ENCODE measurements at regions not wholly inside any gene's neighbourhood (a gene's known extent, or its start where the extent isn't known, plus 50 kb on each side); places are given as distances from the start of the nearest gene placed in this dataset.

DNA sequence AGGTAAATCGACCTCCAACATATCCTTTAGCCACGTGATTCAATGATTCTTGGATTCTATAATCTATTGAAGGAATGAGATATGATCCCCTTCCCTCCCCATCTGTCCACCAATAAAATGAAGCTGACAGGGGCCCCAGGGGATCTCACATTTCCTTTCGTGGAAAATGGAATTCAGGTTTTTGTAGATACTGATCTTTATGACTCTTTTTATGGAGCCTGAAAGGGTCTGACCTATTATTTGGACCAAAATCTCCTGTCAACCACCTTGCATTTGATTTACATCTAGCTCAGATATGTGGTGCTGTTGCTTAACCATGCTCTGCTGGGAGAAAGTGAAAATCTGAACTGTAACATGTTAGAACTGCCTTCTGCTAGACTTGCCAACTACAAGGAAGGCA lies 234.0 kb upstream of the CXCL12 start:
- no peak for DNase-seq (ENCODE audit: low spot score)
- TF ChIP-seq, protein P1, sequence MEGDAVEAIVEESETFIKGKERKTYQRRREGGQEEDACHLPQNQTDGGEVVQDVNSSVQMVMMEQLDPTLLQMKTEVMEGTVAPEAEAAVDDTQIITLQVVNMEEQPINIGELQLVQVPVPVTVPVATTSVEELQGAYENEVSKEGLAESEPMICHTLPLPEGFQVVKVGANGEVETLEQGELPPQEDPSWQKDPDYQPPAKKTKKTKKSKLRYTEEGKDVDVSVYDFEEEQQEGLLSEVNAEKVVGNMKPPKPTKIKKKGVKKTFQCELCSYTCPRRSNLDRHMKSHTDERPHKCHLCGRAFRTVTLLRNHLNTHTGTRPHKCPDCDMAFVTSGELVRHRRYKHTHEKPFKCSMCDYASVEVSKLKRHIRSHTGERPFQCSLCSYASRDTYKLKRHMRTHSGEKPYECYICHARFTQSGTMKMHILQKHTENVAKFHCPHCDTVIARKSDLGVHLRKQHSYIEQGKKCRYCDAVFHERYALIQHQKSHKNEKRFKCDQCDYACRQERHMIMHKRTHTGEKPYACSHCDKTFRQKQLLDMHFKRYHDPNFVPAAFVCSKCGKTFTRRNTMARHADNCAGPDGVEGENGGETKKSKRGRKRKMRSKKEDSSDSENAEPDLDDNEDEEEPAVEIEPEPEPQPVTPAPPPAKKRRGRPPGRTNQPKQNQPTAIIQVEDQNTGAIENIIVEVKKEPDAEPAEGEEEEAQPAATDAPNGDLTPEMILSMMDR (IDR thresholded peaks at IDR 0.05; ENCODE audit: extremely low read depth, missing control alignments) = no peak

DNA sequence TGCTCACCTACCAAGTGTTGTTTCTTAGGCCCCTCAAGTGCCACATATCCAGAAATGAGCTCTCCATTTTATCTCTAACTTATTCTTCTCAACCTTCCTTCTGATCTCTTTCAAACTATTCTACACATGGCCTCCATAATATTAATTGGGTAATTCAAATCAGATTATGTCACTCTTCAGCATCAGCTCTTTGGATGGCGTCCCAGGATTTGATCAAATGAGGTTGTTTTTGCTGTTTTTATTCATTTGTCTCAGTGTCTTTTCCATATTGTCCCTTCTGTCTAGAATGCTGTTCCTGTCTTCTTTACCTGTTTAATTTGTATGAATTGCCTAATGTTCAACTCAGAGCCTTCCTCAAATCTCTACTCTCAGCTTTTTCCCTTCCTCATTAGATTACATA lies 234.6 kb upstream of the CXCL12 start:
- TF ChIP-seq, protein P1 (IDR thresholded peaks at IDR 0.05; ENCODE audit: extremely low read depth, missing control alignments) = no peak
- DNase-seq (ENCODE audit: low spot score) = no peak

DNA sequence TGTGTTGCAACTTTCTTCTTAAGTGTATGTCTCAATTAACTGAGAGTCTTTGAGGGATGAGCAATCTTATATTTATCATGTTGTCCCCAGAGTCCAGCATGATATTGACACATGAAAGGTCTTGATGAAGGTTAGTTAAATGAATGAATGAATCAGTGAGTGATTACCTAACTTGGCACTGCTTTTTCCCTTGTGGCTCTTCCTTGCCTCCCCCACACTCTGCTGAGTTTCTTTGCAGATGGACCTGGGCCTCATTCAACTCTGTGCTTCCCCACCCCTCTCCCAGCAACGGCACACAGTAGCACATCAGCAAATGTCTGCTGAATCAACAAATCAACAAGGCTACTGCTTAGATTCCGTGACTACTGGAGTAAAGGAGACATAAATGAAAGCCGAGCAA lies 235.1 kb upstream of the CXCL12 start:
- DNase-seq (ENCODE audit: low spot score) = no peak
- TF ChIP-seq, protein P1 (IDR thresholded peaks at IDR 0.05; ENCODE audit: extremely low read depth, missing control alignments) = no peak

DNA sequence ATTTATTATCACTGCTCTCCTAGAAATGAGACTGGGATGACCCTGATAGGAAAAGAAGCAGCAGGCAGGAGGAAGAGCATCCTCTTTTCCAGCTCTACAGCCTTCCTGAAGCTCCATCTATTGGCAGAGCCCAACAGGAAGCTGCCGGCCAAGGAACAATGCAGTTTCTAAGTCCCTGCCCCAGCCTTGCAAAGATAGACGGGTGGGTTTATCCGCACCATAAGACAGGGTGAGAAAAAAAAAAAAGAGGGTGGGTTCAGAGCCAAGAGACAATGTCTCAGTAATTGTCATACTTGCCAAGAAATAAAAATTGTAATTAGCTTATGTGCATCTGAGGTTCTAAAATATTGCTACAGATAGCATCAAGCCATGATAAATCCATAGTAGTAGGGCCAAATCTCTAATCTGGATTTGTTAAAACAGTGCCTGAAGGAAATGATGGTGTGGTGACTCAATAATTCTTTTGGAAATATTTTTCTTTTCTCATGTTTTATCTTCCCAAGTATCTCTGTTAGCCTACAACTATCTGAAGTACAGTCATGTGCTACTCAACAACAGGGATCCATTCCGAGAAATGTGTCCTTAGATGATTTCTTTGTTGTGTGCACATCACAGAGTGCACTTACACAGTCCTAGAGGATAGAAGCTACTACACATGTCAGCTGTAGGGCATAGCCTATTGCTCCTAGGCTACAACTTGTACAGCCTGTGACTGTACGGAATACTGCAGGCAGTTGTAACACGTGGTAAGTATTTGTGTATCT lies 242.9 kb upstream of the CXCL12 start:
- DNase-seq (ENCODE audit: low spot score) = no peak
- TF ChIP-seq, protein P1 (IDR thresholded peaks at IDR 0.05; ENCODE audit: extremely low read depth, missing control alignments) = no peak

DNA sequence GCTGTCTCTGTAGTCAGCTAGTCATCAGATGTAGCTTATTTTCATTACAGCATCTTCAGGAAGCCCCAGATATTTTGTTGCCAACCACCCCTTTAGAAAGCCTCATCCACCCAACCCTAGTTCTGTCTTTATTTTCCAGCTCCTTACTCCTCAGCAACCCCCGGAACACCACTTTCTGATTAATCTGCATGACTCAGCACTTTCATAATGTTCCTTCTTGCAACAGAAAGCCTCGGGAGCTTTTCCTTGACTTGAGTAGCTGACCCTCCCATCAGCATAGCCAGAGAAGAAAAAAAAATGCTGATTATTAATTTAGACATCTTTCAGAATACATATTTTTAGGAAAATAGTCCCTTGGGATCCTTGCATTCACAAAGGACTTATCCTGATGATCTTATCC lies 244.0 kb upstream of the CXCL12 start:
- TF ChIP-seq, protein P1 (IDR thresholded peaks at IDR 0.05; ENCODE audit: extremely low read depth, missing control alignments) = no peak
- no peak for DNase-seq (ENCODE audit: low spot score)

DNA sequence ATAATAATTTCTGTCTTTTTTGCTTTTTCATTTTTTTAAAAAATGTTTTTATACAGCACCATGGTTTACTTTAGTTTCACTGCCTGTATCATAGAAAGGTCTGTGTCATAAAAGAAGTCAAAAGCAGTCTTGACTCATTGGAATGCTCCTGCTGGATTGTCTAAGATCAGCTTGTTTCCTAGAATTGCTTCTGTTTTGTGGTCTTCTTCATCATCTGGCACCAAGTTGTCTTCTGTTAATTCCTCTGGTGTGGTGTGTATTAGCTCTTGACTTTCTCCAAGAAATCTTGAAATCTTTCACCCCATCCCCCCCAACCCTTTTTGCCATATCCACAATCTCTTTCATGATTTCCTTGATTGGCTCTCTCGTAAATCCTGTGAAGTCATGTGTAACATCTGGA lies 250.3 kb upstream of the CXCL12 start:
- no peak for DNase-seq (ENCODE audit: low spot score)
- TF ChIP-seq, protein P1 (IDR thresholded peaks at IDR 0.05; ENCODE audit: extremely low read depth, missing control alignments) = no peak

DNA sequence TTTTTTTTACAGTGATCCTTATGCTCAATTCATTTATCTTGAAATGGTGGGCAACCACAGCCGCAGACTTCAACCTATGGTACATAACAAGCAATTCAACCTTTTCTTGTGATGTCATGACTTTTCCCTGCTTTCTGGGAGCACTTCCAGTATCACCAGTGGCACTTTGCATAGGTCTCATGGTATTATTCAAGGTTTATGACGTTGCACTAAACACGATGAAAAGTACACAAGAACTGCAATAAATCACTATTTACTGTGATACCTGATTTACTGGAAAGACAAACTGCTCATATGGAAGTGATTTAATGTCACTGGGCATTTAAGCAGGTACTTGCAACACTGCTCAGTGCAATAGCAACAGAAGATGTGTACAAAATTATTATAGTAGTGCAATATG lies 251.7 kb upstream of the CXCL12 start:
- TF ChIP-seq, protein P1 (IDR thresholded peaks at IDR 0.05; ENCODE audit: extremely low read depth, missing control alignments) = no peak

More for the DNA sequence above, 251.7 kb upstream of the CXCL12 start:
- DNase-seq (ENCODE audit: low spot score) = no peak
